Endothelial cell of umbilical vein (primary cell): ENCODE measurements at regions not wholly inside any gene's neighbourhood (a gene's known extent, or its start where the extent isn't known, plus 50 kb on each side); places are given as distances from the start of the nearest gene placed in this dataset.
A peak's percentile ranks its signal among the peaks of the same experiment; 100 is the strongest.
"Not testable (repeated sequence)": the region's sequence is repeated elsewhere in the genome, so short reads cannot be mapped to it uniquely, and the experiment has no call there.

Experiments used
- BruUV-seq: library from RNA; stranded (reverse); fragments of 400-500 nt; replicated peaks from 2 replicates; lab custom pipeline; 2021; lab: Mats Ljungman, UMichigan
- CTCF ChIA-PET: fragments of 300-600, 350-600 bp; sonication (Branson Sonifier 250); formaldehyde crosslinking; loops from one replicate; lab custom pipeline; 2021; ENCODE audit warnings: antibody characterized with exemption, inconsistent platforms; lab: Charles Lee
- POLR2A ChIA-PET: fragments of 300-600, 350-600 bp; sonication (Branson Sonifier 250); formaldehyde crosslinking; loops from one replicate; lab custom pipeline; 2021; ENCODE audit warnings: antibody characterized with exemption, inconsistent platforms; lab: Charles Lee
- DNase-seq: peaks from one replicate; pipeline ENCODE4 v3.0.0-alpha.2; 2011; ENCODE audit warnings: low read depth, low spot score
- FAIRE-seq: peaks from 2 replicates; lab custom pipeline; 2011; peaks lifted over from hg19 to GRCh38; lab: Jason Lieb, UNC
- H2AFZ ChIP-seq: 2 replicates; pipeline ENCODE4 v1.6.0; 2012; ENCODE audit warnings: low read depth, low read length, control low read depth, inconsistent platforms
- H3K27ac ChIP-seq: 2 replicates; pipeline ENCODE4 v1.5.1; 2011; ENCODE audit warnings: low read depth, mild to moderate bottlenecking, control low read depth, low read length, moderate library complexity; ENCODE audit not compliant: insufficient read depth
- H3K27me3 ChIP-seq, 2 experiments: 2 replicates each; pipeline versions ENCODE4 v1.6.0 to v1.6.1; 2011; ENCODE audit warnings: low read length in 2 of 2, mixed read lengths in 1 of 2; ENCODE audit not compliant: control insufficient read depth in 2 of 2, insufficient read depth in 2 of 2
- H3K36me3 ChIP-seq, 2 experiments: 2 replicates in 1 of 2; 3 replicates in 1 of 2; pipeline ENCODE4 v1.5.1; 2011; ENCODE audit warnings: low read length in 2 of 2, mild to moderate bottlenecking in 1 of 2, moderate library complexity in 1 of 2; ENCODE audit not compliant: control insufficient read depth in 2 of 2, insufficient read depth in 2 of 2; ENCODE audit errors: extremely low read depth in 1 of 2
- H3K4me1 ChIP-seq: 3 replicates; pipeline ENCODE4 v1.5.1; 2011; ENCODE audit warnings: mild to moderate bottlenecking, low read length; ENCODE audit not compliant: control insufficient read depth, insufficient read depth; ENCODE audit errors: extremely low read depth
- H3K4me2 ChIP-seq: 2 replicates; pipeline ENCODE4 v1.6.1; 2011; ENCODE audit warnings: low read length, control low read depth, mixed read lengths; ENCODE audit not compliant: insufficient read depth
- H3K4me3 ChIP-seq, 3 experiments: fragments of 200-600 bp in 1 of 3; sonication (generic), shearing (Covaris generic) in 1 of 3; replicated peaks in 1 of 3; 2 replicates each; pipeline ENCODE4 v1.5.1; 2011 to 2016; ENCODE audit warnings: control low read depth in 3 of 3, low read length in 3 of 3, mild to moderate bottlenecking in 2 of 3, inconsistent platforms in 1 of 3, low read depth in 1 of 3, moderate library complexity in 1 of 3; ENCODE audit not compliant: insufficient read depth in 1 of 3
- H3K79me2 ChIP-seq: 2 replicates; pipeline ENCODE4 v1.6.0; 2012; ENCODE audit warnings: low read length, inconsistent platforms; ENCODE audit not compliant: control insufficient read depth, insufficient read depth
- H3K9ac ChIP-seq: replicated peaks from 2 replicates; pipeline ENCODE3; 2011; ENCODE audit warnings: low read length, control low read depth; ENCODE audit not compliant: insufficient read depth; ENCODE audit errors: extremely low read depth
- H3K9me1 ChIP-seq: replicated peaks from 3 replicates; pipeline ENCODE4 v1.6.0; 2011; ENCODE audit warnings: mild to moderate bottlenecking, low read length; ENCODE audit not compliant: control insufficient read depth, insufficient read depth; ENCODE audit errors: extremely low read depth
- H3K9me3 ChIP-seq: replicated peaks from 2 replicates; pipeline ENCODE4 v1.5.1; 2012; ENCODE audit warnings: low read length, inconsistent platforms; ENCODE audit not compliant: control insufficient read depth, insufficient read depth
- H4K20me1 ChIP-seq: replicated peaks from 2 replicates; pipeline ENCODE3; 2011; ENCODE audit warnings: mild to moderate bottlenecking, low read length; ENCODE audit not compliant: control insufficient read depth, insufficient read depth; ENCODE audit errors: extremely low read depth
- dilution Hi-C: fragments of 300-500 bp; cut with MboI; formaldehyde crosslinking; loops from one replicate; pipeline ENCODE4 v1.15.0; 2019; ENCODE audit warnings: low sequenced_read_pairs; ENCODE audit not compliant: extremely low pct_ligation_motif_present
- intact Hi-C: fragments of 100-400 bp; cut with micrococcal nuclease; formaldehyde crosslinking; loops from one replicate; pipeline ENCODE4 v1.10.0; 2022

DNA sequence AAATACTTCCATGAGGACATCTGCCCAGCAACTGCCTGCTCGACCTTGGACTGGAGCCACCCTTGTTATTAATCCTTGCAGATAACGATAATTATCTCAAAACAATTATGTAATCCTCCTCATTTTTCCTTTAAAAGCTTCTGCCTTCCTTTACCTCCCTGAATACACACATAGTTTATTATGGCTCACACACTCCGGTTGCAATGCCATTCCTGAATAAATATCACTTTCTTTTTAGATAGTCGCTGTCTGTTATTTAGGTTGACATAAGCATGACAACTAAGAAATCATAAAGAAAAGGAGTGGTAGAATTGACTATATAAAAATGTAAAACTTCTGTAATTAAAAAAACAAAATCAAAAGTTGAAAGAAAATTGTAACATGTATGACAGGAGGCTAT, 64.8 kb downstream of the B4GALT7 start:
- H3K36me3 ChIP-seq, H3K79me2 ChIP-seq, dilution Hi-C loops, H3K9me3 ChIP-seq, H3K27ac ChIP-seq, FAIRE-seq, H3K27me3 ChIP-seq, H3K9ac ChIP-seq, H3K9me1 ChIP-seq, intact Hi-C loops, H3K4me1 ChIP-seq, BruUV-seq, POLR2A ChIA-PET, CTCF ChIA-PET, H3K4me2 ChIP-seq, H3K4me3 ChIP-seq, H4K20me1 ChIP-seq, H2AFZ ChIP-seq, DNase-seq: not testable (repeated sequence)

GRCh38 chr5:177665172-177665571, 65.2 kb downstream of the B4GALT7 start:
- dilution Hi-C loops, DNase-seq, H4K20me1 ChIP-seq, CTCF ChIA-PET, H3K27ac ChIP-seq, H3K4me2 ChIP-seq, H3K9ac ChIP-seq, POLR2A ChIA-PET, H3K9me1 ChIP-seq, BruUV-seq, H3K79me2 ChIP-seq, H3K27me3 ChIP-seq, H3K9me3 ChIP-seq, FAIRE-seq, H3K36me3 ChIP-seq, H3K4me1 ChIP-seq, H2AFZ ChIP-seq, H3K4me3 ChIP-seq, intact Hi-C loops: not testable (repeated sequence)

GRCh38 chr5:177665960-177666359, 66.0 kb downstream of the B4GALT7 start:
- POLR2A ChIA-PET, H3K4me3 ChIP-seq, H3K9me3 ChIP-seq, H3K27ac ChIP-seq, H3K4me1 ChIP-seq, FAIRE-seq, dilution Hi-C loops, BruUV-seq, DNase-seq, intact Hi-C loops, H4K20me1 ChIP-seq, H3K27me3 ChIP-seq, H3K36me3 ChIP-seq, H3K4me2 ChIP-seq, H3K9ac ChIP-seq, CTCF ChIA-PET, H3K9me1 ChIP-seq, H3K79me2 ChIP-seq, H2AFZ ChIP-seq: not testable (repeated sequence)

DNA sequence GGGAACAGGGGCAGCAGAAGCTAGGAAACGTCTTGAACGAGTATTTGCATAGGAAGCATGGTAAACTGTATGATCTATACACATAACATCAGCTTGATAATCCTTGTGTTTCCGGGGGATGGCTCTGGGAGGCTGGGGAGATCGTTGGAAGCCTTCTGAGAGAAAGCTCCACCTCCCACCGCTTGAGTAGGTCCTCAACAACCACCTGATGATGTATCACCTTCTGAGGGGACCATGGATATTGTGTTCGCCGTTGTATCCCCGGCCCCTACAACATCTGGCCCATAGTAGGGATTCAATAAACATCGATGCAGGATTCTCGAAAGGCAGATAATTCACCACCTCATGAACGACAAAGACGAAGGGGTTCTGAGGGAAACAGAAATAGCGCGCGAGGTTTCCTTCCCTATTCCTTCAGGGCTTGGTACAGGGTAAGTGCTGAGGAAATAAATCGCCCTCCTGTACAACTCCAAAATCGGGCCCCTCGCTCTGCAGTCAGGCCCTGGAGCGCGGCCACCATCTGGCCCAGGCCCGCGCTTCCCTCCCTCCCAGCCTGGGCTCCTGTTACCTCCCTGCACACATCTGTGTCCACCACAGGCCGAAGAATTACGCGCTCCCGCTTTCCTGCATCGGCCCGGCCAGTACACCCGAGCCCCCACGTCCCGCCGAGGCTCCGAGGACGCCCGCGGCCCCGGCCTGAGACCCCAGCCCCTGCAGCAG, 71.3 kb downstream of the B4GALT7 start:
- H3K27me3 ChIP-seq, H2AFZ ChIP-seq, H3K79me2 ChIP-seq, H3K27ac ChIP-seq, H3K9me1 ChIP-seq, H3K9me3 ChIP-seq, CTCF ChIA-PET, H3K4me3 ChIP-seq, dilution Hi-C loops, FAIRE-seq, H3K4me1 ChIP-seq, H4K20me1 ChIP-seq, H3K4me2 ChIP-seq, POLR2A ChIA-PET, H3K9ac ChIP-seq, intact Hi-C loops, H3K36me3 ChIP-seq, DNase-seq: not testable (repeated sequence)
- TSS peak; percentile 51 for BruUV-seq
